ENCODE measurements at regions not wholly inside any gene's neighbourhood (a gene's known extent, or its start where the extent isn't known, plus 50 kb on each side); places are given as distances from the start of the nearest gene placed in this dataset.

- DNase-seq (ENCODE audit: low read depth in 2 of 2): no peak
These were observed 475.2 kb upstream of the USP24 start for GRCh38 chr1:55690366-55690765.

- DNase-seq (ENCODE audit: low read depth in 2 of 2): no peak
These were observed 474.6 kb upstream of the USP24 start for GRCh38 chr1:55689800-55690199.

- no peak for DNase-seq (ENCODE audit: low read depth in 2 of 2)
These were observed 470.4 kb upstream of the USP24 start for GRCh38 chr1:55685560-55685959.

- no peak for DNase-seq (ENCODE audit: low read depth in 2 of 2)
These were observed 469.0 kb upstream of the USP24 start for GRCh38 chr1:55684131-55684650.

GRCh38 chr1:55682198-55682597, 467.0 kb upstream of the USP24 start:
- DNase-seq (ENCODE audit: low read depth in 2 of 2): no peak

GRCh38 chr1:55679971-55680370, 464.8 kb upstream of the USP24 start:
- no peak for DNase-seq (ENCODE audit: low read depth in 2 of 2)

- DNase-seq (ENCODE audit: low read depth in 2 of 2): no peak
These were observed 458.3 kb upstream of the USP24 start for GRCh38 chr1:55673416-55673815.

GRCh38 chr1:55670331-55671082, 455.3 kb upstream of the USP24 start:
- no peak for DNase-seq (ENCODE audit: low read depth in 2 of 2)

- no peak for DNase-seq (ENCODE audit: low read depth in 2 of 2)
These were observed 454.1 kb upstream of the USP24 start for GRCh38 chr1:55669293-55669692.

GRCh38 chr1:55662875-55663274, 447.7 kb upstream of the USP24 start:
- no peak for DNase-seq (ENCODE audit: low read depth in 2 of 2)

- no peak for DNase-seq (ENCODE audit: low read depth in 2 of 2)
These were observed 443.8 kb upstream of the USP24 start for GRCh38 chr1:55658917-55659316.

GRCh38 chr1:55654750-55655149, 439.6 kb upstream of the USP24 start:
- DNase-seq (ENCODE audit: low read depth in 2 of 2): no peak

GRCh38 chr1:55654171-55654570, 439.0 kb upstream of the USP24 start:
- DNase-seq (ENCODE audit: low read depth in 2 of 2): no peak

GRCh38 chr1:55650444-55650843, 435.3 kb upstream of the USP24 start:
- DNase-seq (ENCODE audit: low read depth in 2 of 2): no peak

- no peak for DNase-seq (ENCODE audit: low read depth in 2 of 2)
These were observed 431.0 kb upstream of the USP24 start for GRCh38 chr1:55646181-55646580.

GRCh38 chr1:55645270-55645669, 430.1 kb upstream of the USP24 start:
- DNase-seq (ENCODE audit: low read depth in 2 of 2): no peak

- DNase-seq (ENCODE audit: low read depth in 2 of 2): no peak
These were observed 426.8 kb upstream of the USP24 start for GRCh38 chr1:55641947-55642346.

- peak; percentile 3 to 14 for DNase-seq (ENCODE audit: low read depth in 2 of 2)
These were observed 425.7 kb upstream of the USP24 start for GRCh38 chr1:55640708-55641473.

GRCh38 chr1:55639526-55639925, 424.4 kb upstream of the USP24 start:
- DNase-seq (ENCODE audit: low read depth in 2 of 2): no peak

- DNase-seq (ENCODE audit: low read depth in 2 of 2): no peak
These were observed 423.9 kb upstream of the USP24 start for GRCh38 chr1:55639051-55639450.

- no peak for DNase-seq (ENCODE audit: low read depth in 2 of 2)
These were observed 421.5 kb upstream of the USP24 start for GRCh38 chr1:55636696-55637095.

GRCh38 chr1:55635856-55636255, 420.7 kb upstream of the USP24 start:
- no peak for DNase-seq (ENCODE audit: low read depth in 2 of 2)

- no peak for DNase-seq (ENCODE audit: low read depth in 2 of 2)
These were observed 419.4 kb upstream of the USP24 start for GRCh38 chr1:55634516-55634915.
